B cell (primary cell): ENCODE measurements at regions not wholly inside any gene's neighbourhood (a gene's known extent, or its start where the extent isn't known, plus 50 kb on each side); places are given as distances from the start of the nearest gene placed in this dataset.

Experiments
- ATAC-seq: fragments of 200-7000 bp; cut with Tn5 transposase; one replicate; pipeline ENCODE4 v1.10.0; 2021; ENCODE audit warnings: low read depth, mild to moderate bottlenecking, moderate number of reproducible peaks, moderate library complexity
- CTCF ChIA-PET: fragments of 350-600 bp; sonication (Branson Sonifier 250); formaldehyde crosslinking; loops from one replicate; lab custom pipeline; 2021; ENCODE audit warnings: antibody characterized with exemption, inconsistent platforms; lab: Charles Lee
- POLR2A ChIA-PET: fragments of 350-600 bp; sonication (Branson Sonifier 250); formaldehyde crosslinking; loops from one replicate; lab custom pipeline; 2021; ENCODE audit warnings: antibody characterized with exemption; lab: Charles Lee
- DNase-seq: peaks from one replicate; pipeline ENCODE4 v3.0.0; 2013
- H2AFZ ChIP-seq: 2 replicates; pipeline ENCODE4 v1.6.1; 2012; ENCODE audit warnings: mild to moderate bottlenecking, low read depth, low read length; ENCODE audit not compliant: insufficient read depth, poor library complexity, severe bottlenecking
- H3K27ac ChIP-seq, 2 donors: 1 replicate in 1 of 2; 2 replicates in 1 of 2; pipeline ENCODE4 v1.5.1; 2012 to 2013; ENCODE audit warnings: low read length in 2 of 2, mild to moderate bottlenecking in 2 of 2, moderate library complexity in 1 of 2
- H3K27me3 ChIP-seq, 4 experiments: fragments of 200-600 bp in 1 of 4; sonication (generic) in 1 of 4; replicated peaks in 1 of 4; 1 replicate in 2 of 4; 2 replicates in 2 of 4; pipeline versions ENCODE4 v1.6.1 to v1.7.0; 2013 to 2016; ENCODE audit warnings: low read length in 3 of 4, mild to moderate bottlenecking in 2 of 4, mixed read lengths in 1 of 4, moderate library complexity in 1 of 4; ENCODE audit not compliant: insufficient read depth in 4 of 4, control insufficient read depth in 3 of 4; ENCODE audit errors: control extremely low read depth in 1 of 4
- H3K36me3 ChIP-seq, 2 experiments: replicated peaks in 1 of 2; 1 replicate in 1 of 2; 2 replicates in 1 of 2; pipeline versions ENCODE4 v1.6.1 to v1.7.1; 2013; ENCODE audit warnings: low read length in 1 of 2; ENCODE audit not compliant: insufficient read depth in 2 of 2, control insufficient read depth in 1 of 2; ENCODE audit errors: control extremely low read depth in 1 of 2, extremely low read depth in 1 of 2
- H3K4me1 ChIP-seq, 2 donors: fragments of 200-600 bp in 1 of 2; sonication (generic) in 1 of 2; 1 replicate in 1 of 2; 2 replicates in 1 of 2; pipeline versions ENCODE4 v1.5.1 to v1.6.1; 2013 to 2017; ENCODE audit warnings: low read length in 2 of 2; ENCODE audit not compliant: control insufficient read depth in 2 of 2, insufficient read depth in 2 of 2
- H3K4me2 ChIP-seq: replicated peaks from 2 replicates; pipeline ENCODE3; 2012; ENCODE audit warnings: mild to moderate bottlenecking, low read depth, low read length; ENCODE audit not compliant: poor library complexity, severe bottlenecking
- H3K4me3 ChIP-seq, 5 experiments: fragments of 200-600 bp in 1 of 5; sonication (generic) in 1 of 5; 1 replicate in 3 of 5; 2 replicates in 2 of 5; pipeline versions ENCODE4 v1.5.1 to v1.7.0; 2011 to 2016; ENCODE audit warnings: low read length in 4 of 5, mild to moderate bottlenecking in 4 of 5, low read depth in 2 of 5, control low read depth in 1 of 5, moderate library complexity in 1 of 5; ENCODE audit not compliant: insufficient read depth in 1 of 5; ENCODE audit errors: control extremely low read depth in 1 of 5, extremely low read depth in 1 of 5
- H3K79me2 ChIP-seq: fragments of 200-600 bp; sonication (generic); one replicate; pipeline ENCODE4 v1.6.0; 2016; ENCODE audit warnings: low read length; ENCODE audit not compliant: control insufficient read depth, insufficient read depth
- H3K9ac ChIP-seq: fragments of 200-600 bp; sonication (generic); 2 replicates; pipeline ENCODE4 v1.6.1; 2017; ENCODE audit warnings: mild to moderate bottlenecking, low read length, moderate library complexity
- H3K9me3 ChIP-seq, 3 donors: one replicate each; pipeline versions ENCODE4 v1.6.1 to v1.7.1; 2013; ENCODE audit warnings: low read length in 2 of 3; ENCODE audit not compliant: control insufficient read depth in 2 of 3, insufficient read depth in 1 of 3; ENCODE audit errors: control extremely low read depth in 1 of 3
- H4K20me1 ChIP-seq: 2 replicates; pipeline ENCODE4 v1.6.0; 2012; ENCODE audit warnings: mild to moderate bottlenecking, low read length; ENCODE audit not compliant: insufficient read depth, control insufficient read depth, poor library complexity, severe bottlenecking
- H3K27ac Mint-ChIP-seq: one replicate; pipeline ENCODE4 v1.8.0; 2021; ENCODE audit warnings: mixed read lengths
- H3K27me3 Mint-ChIP-seq: one replicate; pipeline ENCODE4 v1.8.0; 2021; ENCODE audit warnings: mixed read lengths
- H3K4me1 Mint-ChIP-seq: one replicate; pipeline ENCODE4 v1.8.0; 2021; ENCODE audit warnings: mixed read lengths
- H3K4me3 Mint-ChIP-seq: one replicate; pipeline ENCODE4 v1.8.0; 2021; ENCODE audit warnings: mixed read lengths
- H3K9me3 Mint-ChIP-seq: one replicate; pipeline ENCODE4 v1.8.0; 2022; ENCODE audit warnings: mixed read lengths; ENCODE audit not compliant: insufficient read depth
- EZH2 ChIP-seq: IDR thresholded peaks from 2 replicates; pipeline ENCODE4 v1.6.1; 2012; ENCODE audit warnings: borderline replicate concordance, low read depth, mild to moderate bottlenecking, moderate library complexity, low read length; ENCODE audit not compliant: insufficient read depth, poor library complexity, severe bottlenecking
- WGBS: methylation state at CpG from one replicate; pipeline ENCODE4 v1.1.5; 2013; ENCODE audit warnings: missing lambda C conversion rate; ENCODE audit not compliant: insufficient coverage; 5-methylcytosine and 5-hydroxymethylcytosine counted together
- intact Hi-C: fragments of 100-400 bp; cut with micrococcal nuclease; formaldehyde crosslinking; loops from one replicate; pipeline ENCODE4 v1.10.0; 2022
- TF ChIP-seq, protein P1 (sequence below): fragments of 200-600 bp; IDR thresholded peaks from one replicate; pipeline ENCODE4 v1.8.0; 2022; ENCODE audit warnings: antibody characterized with exemption, mild to moderate bottlenecking

DNA sequence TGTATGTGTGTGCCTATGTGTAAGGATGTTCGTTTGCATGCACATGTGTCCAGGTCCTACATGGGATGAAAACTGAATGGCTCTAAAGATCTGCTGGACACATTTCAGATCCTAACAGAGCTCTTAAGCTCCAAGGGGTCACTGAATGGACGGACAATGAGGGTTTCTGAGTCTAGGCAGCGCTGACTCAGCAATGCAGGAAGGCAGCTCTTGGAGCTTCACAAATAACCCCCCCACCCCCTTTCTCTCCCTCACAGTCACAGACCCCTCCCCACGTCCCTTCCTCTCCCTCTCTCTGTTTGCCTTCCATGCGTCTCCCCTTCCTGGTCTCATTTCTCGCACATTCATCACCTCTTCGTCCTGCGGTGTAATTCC, 369.8 kb downstream of the PREX1 start:
- no peak overlapping the region for H3K9ac ChIP-seq
- TF ChIP-seq, protein P1, sequence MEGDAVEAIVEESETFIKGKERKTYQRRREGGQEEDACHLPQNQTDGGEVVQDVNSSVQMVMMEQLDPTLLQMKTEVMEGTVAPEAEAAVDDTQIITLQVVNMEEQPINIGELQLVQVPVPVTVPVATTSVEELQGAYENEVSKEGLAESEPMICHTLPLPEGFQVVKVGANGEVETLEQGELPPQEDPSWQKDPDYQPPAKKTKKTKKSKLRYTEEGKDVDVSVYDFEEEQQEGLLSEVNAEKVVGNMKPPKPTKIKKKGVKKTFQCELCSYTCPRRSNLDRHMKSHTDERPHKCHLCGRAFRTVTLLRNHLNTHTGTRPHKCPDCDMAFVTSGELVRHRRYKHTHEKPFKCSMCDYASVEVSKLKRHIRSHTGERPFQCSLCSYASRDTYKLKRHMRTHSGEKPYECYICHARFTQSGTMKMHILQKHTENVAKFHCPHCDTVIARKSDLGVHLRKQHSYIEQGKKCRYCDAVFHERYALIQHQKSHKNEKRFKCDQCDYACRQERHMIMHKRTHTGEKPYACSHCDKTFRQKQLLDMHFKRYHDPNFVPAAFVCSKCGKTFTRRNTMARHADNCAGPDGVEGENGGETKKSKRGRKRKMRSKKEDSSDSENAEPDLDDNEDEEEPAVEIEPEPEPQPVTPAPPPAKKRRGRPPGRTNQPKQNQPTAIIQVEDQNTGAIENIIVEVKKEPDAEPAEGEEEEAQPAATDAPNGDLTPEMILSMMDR: no peak
- TF ChIP-seq EZH2: no peak
- no peaks in the 10 kb centered on the region for H3K36me3 ChIP-seq
- H4K20me1 ChIP-seq: no peaks in the 10 kb centered on the region
- ATAC-seq: no peak
- H3K4me1 Mint-ChIP-seq: peaks cover 19% of the 10 kb centered on the region
- H2AFZ ChIP-seq: no peak overlapping the region
- DNase-seq: no peak
- H3K27me3 ChIP-seq: peaks cover 0 to 19% (median 1%) of the 10 kb centered on the region in 4 experiments
- intact Hi-C loops: no loop called here
- ChIA-PET POLR2A (no interaction called here), CTCF (no interaction called here)
- WGBS: 84% methylated on average over 6 of the region's 8 CpGs
- H3K4me3 ChIP-seq: no peak overlapping the region
- H3K9me3 ChIP-seq: no peaks in the 10 kb centered on the region
- no peaks in the 10 kb centered on the region for H3K79me2 ChIP-seq
- H3K27me3 Mint-ChIP-seq: peaks cover 22% of the 10 kb centered on the region
- no peak overlapping the region for H3K27ac Mint-ChIP-seq
- H3K4me2 ChIP-seq: no peak overlapping the region
- no peak overlapping the region for H3K4me3 Mint-ChIP-seq
- H3K4me1 ChIP-seq: peaks cover 0 to 15% of the 10 kb centered on the region in 2 donors
- no peak overlapping the region for H3K27ac ChIP-seq
- H3K9me3 Mint-ChIP-seq: no peaks in the 10 kb centered on the region

DNA sequence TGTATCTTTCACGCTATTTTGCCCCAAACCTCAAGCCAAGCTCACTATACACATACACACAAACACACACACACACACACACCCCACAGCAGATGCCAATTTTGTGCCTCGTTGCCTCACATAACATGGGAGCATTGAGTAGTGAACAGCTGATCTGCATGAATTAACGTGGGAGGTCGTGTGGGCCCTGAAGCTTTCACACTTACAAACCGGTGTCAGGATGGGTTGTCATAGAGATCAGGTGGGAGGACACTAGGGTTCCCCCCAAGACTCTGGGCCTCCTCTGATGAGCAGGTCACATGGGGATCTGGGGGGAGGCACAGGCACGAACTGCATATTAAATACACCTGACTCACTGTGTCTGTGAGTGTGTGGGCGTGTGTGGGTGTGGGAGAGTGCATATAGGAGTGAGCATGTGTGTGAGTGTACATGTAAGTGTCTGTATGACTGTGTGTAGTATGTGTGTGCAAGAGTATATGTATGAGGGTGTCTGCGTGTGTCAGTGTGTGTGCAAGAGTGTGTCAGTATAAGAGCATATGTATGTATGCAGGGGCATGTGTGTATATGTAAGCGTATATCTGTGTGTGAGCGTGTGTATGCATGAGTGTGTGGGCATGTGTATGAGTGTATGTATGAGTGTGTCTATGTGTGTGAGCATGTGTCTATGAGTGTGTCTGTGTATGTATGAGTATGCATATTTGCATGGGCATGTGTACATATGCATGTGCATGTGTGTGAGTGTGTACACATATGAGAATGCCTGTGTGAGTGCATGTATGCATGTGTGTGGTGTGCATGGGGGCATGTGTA, 370.4 kb downstream of the PREX1 start:
- H3K9me3 ChIP-seq: no peaks in the 10 kb centered on the region
- Mint-ChIP-seq H3K27ac (no peak overlapping the region), H3K9me3 (no peaks in the 10 kb centered on the region), H3K4me1 (peaks cover 19% of the 10 kb centered on the region), H3K27me3 (peaks cover 16% of the 10 kb centered on the region), H3K4me3 (no peak overlapping the region)
- ATAC-seq: no peak
- TF ChIP-seq, protein P1: no peak
- TF ChIP-seq EZH2: no peak
- intact Hi-C loops: no loop called here
- CTCF ChIA-PET: no interaction called here
- no peaks in the 10 kb centered on the region for H4K20me1 ChIP-seq
- 73% methylated on average over 9 of the region's 10 CpGs for WGBS
- no peak overlapping the region for H3K9ac ChIP-seq
- no peaks in the 10 kb centered on the region for H3K36me3 ChIP-seq
- no peak overlapping the region for H3K4me3 ChIP-seq
- H3K4me2 ChIP-seq: no peak overlapping the region
- POLR2A ChIA-PET: no interaction called here
- no peak overlapping the region for H2AFZ ChIP-seq
- peaks cover 0 to 15% of the 10 kb centered on the region in 2 donors for H3K4me1 ChIP-seq
- no peaks in the 10 kb centered on the region for H3K79me2 ChIP-seq
- H3K27me3 ChIP-seq: peaks cover 0 to 19% (median 1%) of the 10 kb centered on the region in 4 experiments
- no peak for DNase-seq
- H3K27ac ChIP-seq: no peak overlapping the region
